ENCODE measurements at regions not wholly inside any gene's neighbourhood (a gene's known extent, or its start where the extent isn't known, plus 50 kb on each side); places are given as distances from the start of the nearest gene placed in this dataset.

DNA sequence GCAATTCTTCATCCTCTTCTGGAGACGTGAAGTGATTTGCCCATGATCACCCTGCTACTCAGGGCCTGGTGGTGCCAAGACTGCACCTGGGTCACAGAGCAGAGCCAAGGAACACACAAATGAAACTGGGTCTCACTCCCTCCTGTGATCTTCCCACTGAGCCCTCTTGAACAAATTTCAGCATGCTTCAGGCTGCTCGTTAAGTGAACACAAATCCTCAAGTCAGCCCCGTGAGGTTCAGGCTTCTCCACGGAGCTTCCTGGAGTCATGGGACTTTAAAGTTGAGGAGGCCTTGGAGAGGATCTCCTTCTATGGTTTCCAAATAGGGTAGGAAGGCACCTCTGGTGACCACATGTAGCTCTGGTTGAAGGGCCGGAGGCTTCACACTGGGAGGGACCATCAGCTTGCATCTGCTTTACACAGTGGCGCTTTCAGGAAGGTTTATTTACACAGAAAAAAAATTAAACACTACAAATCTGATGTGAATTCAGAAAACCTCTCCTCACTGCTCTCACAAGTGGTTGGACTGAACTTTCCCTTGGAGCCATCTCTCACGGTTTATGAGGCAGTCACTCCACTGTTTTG is 255.4 kb downstream of the LOXHD1 start:
- Histone ChIP-seq H3K9ac (ENCODE audit: low read length) (no peak overlapping the region), H3K36me3 (ENCODE audit: low read depth, low read length) (no peaks in the 10 kb centered on the region), H3K4me1 (ENCODE audit: insufficient read depth, low read length) (no peaks in the 10 kb centered on the region), H4K20me1 (ENCODE audit: low read length) (no peaks in the 10 kb centered on the region), H3K9me3 (ENCODE audit: low read length) (no peaks in the 10 kb centered on the region), H3K79me2 (ENCODE audit: low read length) (no peaks in the 10 kb centered on the region), H2AFZ (ENCODE audit: low read length) (no peak overlapping the region), H3F3A (ENCODE audit: low read length, unreplicated experiment) (no peaks in the 10 kb centered on the region), H3K4me2 (ENCODE audit: low read length) (no peak overlapping the region), H3K27me3 (ENCODE audit: low read length) (no peaks in the 10 kb centered on the region), H3K9me2 (replicated peaks; ENCODE audit: low read length) (no peaks in the 10 kb centered on the region), H3K4me3 (ENCODE audit: low read length) (no peak overlapping the region), H3K27ac (ENCODE audit: low read length) (no peak overlapping the region)
- POLR2A ChIA-PET (ENCODE audit: unreplicated experiment), result no interaction called here
- CTCF ChIA-PET, result no interaction called here
- intact Hi-C loops (cut with micrococcal nuclease), result no loop called here
- ATAC-seq (no peak), DNase-seq (no peak)
- no peak for TF ChIP-seq EZH2 (IDR thresholded peaks at IDR 0.05; ENCODE audit: low read length, unreplicated experiment)
- TF ChIP-seq EZH2phosphoT487 (IDR thresholded peaks at IDR 0.05; ENCODE audit: borderline replicate concordance, low read length), result no peak
- BruUV-seq (replicated peaks), result no TSS peak

DNA sequence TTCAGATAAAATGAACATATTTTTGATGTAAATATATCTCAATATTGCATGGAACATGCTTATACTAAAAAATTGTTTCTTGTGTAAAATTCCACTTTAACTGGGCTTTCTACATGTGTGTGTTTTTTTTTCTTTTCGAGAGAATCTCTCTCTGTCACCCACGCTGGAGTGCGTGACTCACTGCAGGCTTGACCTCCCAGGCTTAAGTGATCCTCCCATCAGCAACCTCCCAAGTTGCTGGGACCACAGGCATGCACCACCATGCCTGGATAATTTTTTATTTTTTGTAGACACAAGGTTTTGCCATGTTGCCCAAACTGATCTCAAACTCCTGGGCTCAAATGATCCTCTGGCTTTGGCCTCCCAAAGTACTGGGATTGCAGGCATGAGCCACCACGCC is 254.6 kb downstream of the LOXHD1 start:
- Histone ChIP-seq H2AFZ (ENCODE audit: low read length) (no peak overlapping the region), H3K9ac (ENCODE audit: low read length) (no peak overlapping the region), H3K4me2 (ENCODE audit: low read length) (no peak overlapping the region), H3K9me2 (replicated peaks; ENCODE audit: low read length) (no peaks in the 10 kb centered on the region), H3K27me3 (ENCODE audit: low read length) (no peaks in the 10 kb centered on the region), H4K20me1 (ENCODE audit: low read length) (no peaks in the 10 kb centered on the region), H3F3A (ENCODE audit: low read length, unreplicated experiment) (no peaks in the 10 kb centered on the region), H3K36me3 (ENCODE audit: low read depth, low read length) (no peaks in the 10 kb centered on the region), H3K79me2 (ENCODE audit: low read length) (no peaks in the 10 kb centered on the region), H3K9me3 (ENCODE audit: low read length) (no peaks in the 10 kb centered on the region), H3K27ac (ENCODE audit: low read length) (no peak overlapping the region), H3K4me1 (ENCODE audit: insufficient read depth, low read length) (no peaks in the 10 kb centered on the region), H3K4me3 (ENCODE audit: low read length) (no peak overlapping the region)
- no peak for DNase-seq
- TF ChIP-seq, protein P1, sequence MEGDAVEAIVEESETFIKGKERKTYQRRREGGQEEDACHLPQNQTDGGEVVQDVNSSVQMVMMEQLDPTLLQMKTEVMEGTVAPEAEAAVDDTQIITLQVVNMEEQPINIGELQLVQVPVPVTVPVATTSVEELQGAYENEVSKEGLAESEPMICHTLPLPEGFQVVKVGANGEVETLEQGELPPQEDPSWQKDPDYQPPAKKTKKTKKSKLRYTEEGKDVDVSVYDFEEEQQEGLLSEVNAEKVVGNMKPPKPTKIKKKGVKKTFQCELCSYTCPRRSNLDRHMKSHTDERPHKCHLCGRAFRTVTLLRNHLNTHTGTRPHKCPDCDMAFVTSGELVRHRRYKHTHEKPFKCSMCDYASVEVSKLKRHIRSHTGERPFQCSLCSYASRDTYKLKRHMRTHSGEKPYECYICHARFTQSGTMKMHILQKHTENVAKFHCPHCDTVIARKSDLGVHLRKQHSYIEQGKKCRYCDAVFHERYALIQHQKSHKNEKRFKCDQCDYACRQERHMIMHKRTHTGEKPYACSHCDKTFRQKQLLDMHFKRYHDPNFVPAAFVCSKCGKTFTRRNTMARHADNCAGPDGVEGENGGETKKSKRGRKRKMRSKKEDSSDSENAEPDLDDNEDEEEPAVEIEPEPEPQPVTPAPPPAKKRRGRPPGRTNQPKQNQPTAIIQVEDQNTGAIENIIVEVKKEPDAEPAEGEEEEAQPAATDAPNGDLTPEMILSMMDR (conservative IDR thresholded peaks at IDR 0.05; ENCODE audit: low read depth, low read length), result no peak
- no peak for TF ChIP-seq EZH2 (IDR thresholded peaks at IDR 0.05; ENCODE audit: low read length, unreplicated experiment)
- TF ChIP-seq EZH2phosphoT487 (IDR thresholded peaks at IDR 0.05; ENCODE audit: borderline replicate concordance, low read length), result no peak
- ATAC-seq, result no peak
- CTCF ChIA-PET, result no interaction called here
- no TSS peak for BruUV-seq (replicated peaks)
- intact Hi-C loops (cut with micrococcal nuclease), result no loop called here
- POLR2A ChIA-PET (ENCODE audit: unreplicated experiment), result no interaction called here

DNA sequence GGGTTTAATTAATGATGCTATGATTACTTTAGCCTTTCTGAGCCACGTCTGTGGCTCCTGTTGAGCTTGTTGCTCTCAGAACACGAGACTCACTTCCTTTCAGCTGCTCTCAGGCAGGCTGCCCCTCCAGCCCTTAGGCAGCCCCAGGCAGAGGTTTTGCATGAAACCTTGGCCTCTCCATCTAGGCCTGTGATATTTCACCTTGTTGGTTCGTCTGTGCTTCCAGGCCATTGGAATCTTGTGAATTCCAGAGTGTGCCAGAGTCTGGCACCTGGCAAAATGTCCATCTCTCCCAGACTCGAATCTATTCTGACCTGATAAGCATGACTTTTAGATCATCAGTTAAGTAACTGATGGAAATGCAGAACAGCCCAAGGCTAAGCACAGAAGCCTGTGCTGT is 254.1 kb downstream of the LOXHD1 start:
- DNase-seq (no peak), ATAC-seq (no peak)
- intact Hi-C loops (cut with micrococcal nuclease), result no loop called here
- TF ChIP-seq EZH2 (IDR thresholded peaks at IDR 0.05; ENCODE audit: low read length, unreplicated experiment) (no peak), EZH2phosphoT487 (IDR thresholded peaks at IDR 0.05; ENCODE audit: borderline replicate concordance, low read length) (no peak)
- TF ChIP-seq, protein P1 (conservative IDR thresholded peaks at IDR 0.05; ENCODE audit: low read depth, low read length), result no peak
- H3K27ac ChIP-seq (ENCODE audit: low read length), result no peak overlapping the region
- no peaks in the 10 kb centered on the region for H3K4me1 ChIP-seq (ENCODE audit: insufficient read depth, low read length)
- H3K36me3 ChIP-seq (ENCODE audit: low read depth, low read length), result no peaks in the 10 kb centered on the region
- H3K27me3 ChIP-seq (ENCODE audit: low read length), result no peaks in the 10 kb centered on the region
- H3K9ac ChIP-seq (ENCODE audit: low read length), result no peak overlapping the region
- no TSS peak for BruUV-seq (replicated peaks)
- H3K9me3 ChIP-seq (ENCODE audit: low read length), result no peaks in the 10 kb centered on the region
- H3K4me2 ChIP-seq (ENCODE audit: low read length), result no peak overlapping the region
- ChIA-PET CTCF (no interaction called here), POLR2A (ENCODE audit: unreplicated experiment) (no interaction called here)
- H2AFZ ChIP-seq (ENCODE audit: low read length), result no peak overlapping the region
- H4K20me1 ChIP-seq (ENCODE audit: low read length), result no peaks in the 10 kb centered on the region
- no peaks in the 10 kb centered on the region for H3F3A ChIP-seq (ENCODE audit: low read length, unreplicated experiment)
- no peak overlapping the region for H3K4me3 ChIP-seq (ENCODE audit: low read length)
- no peaks in the 10 kb centered on the region for H3K9me2 ChIP-seq (replicated peaks; ENCODE audit: low read length)
- no peaks in the 10 kb centered on the region for H3K79me2 ChIP-seq (ENCODE audit: low read length)
